Karpas-422 (cell line): ENCODE measurements at regions not wholly inside any gene's neighbourhood (a gene's known extent, or its start where the extent isn't known, plus 50 kb on each side); places are given as distances from the start of the nearest gene placed in this dataset.

ENCODE experiments used
- DNase-seq: peaks from one replicate; pipeline ENCODE4 v3.0.0-alpha.2; 2015
- H2AFZ ChIP-seq: fragments of 200-600 bp; sonication (generic); 2 replicates; pipeline ENCODE4 v1.6.1; 2014; ENCODE audit warnings: antibody characterized with exemption, low read length, mixed read lengths
- H3K27ac ChIP-seq: fragments of 200-600 bp; sonication (generic); 2 replicates; pipeline ENCODE4 v1.5.1; 2014; ENCODE audit warnings: mild to moderate bottlenecking, low read length, moderate library complexity
- H3K27me3 ChIP-seq: fragments of 200-600 bp; sonication (generic); 2 replicates; pipeline ENCODE4 v1.6.1; 2014; ENCODE audit warnings: low read length, mixed read lengths
- H3K36me3 ChIP-seq: fragments of 200-600 bp; sonication (generic); 2 replicates; pipeline ENCODE4 v1.6.1; 2014; ENCODE audit warnings: low read length, mixed read lengths; ENCODE audit not compliant: insufficient read depth
- H3K4me1 ChIP-seq: fragments of 200-600 bp; sonication (generic); 2 replicates; pipeline ENCODE4 v1.6.1; 2014; ENCODE audit warnings: mild to moderate bottlenecking, low read length, mixed read lengths
- H3K4me2 ChIP-seq: fragments of 200-600 bp; sonication (generic); 2 replicates; pipeline ENCODE4 v1.6.1; 2014; ENCODE audit warnings: low read length, low read depth, mild to moderate bottlenecking; ENCODE audit not compliant: poor library complexity, severe bottlenecking
- H3K4me3 ChIP-seq: fragments of 200-600 bp; sonication (generic); 2 replicates; pipeline ENCODE4 v1.5.1; 2014; ENCODE audit warnings: mild to moderate bottlenecking, antibody characterized with exemption, low read length, mixed read lengths
- H3K79me2 ChIP-seq: fragments of 200-600 bp; sonication (generic); 2 replicates; pipeline ENCODE4 v1.6.1; 2014; ENCODE audit warnings: mild to moderate bottlenecking, low read length, mixed read lengths
- H3K9ac ChIP-seq: fragments of 200-600 bp; sonication (generic); 2 replicates; pipeline ENCODE4 v1.6.0; 2014; ENCODE audit warnings: low read length
- H3K9me2 ChIP-seq: fragments of 200-600 bp; sonication (generic), shearing (Covaris generic); replicated peaks from 2 replicates; pipeline ENCODE4 v1.6.0; 2014; ENCODE audit warnings: mild to moderate bottlenecking, low read length, moderate library complexity; ENCODE audit not compliant: insufficient read depth
- H3K9me3 ChIP-seq: fragments of 300-700, 200-600 bp; sonication (generic); 2 replicates; pipeline ENCODE4 v1.6.1; 2014; ENCODE audit warnings: low read length, mixed read lengths
- H4K20me1 ChIP-seq: fragments of 200-600 bp; sonication (generic); 2 replicates; pipeline ENCODE4 v1.6.1; 2014; ENCODE audit warnings: mild to moderate bottlenecking, antibody characterized with exemption, low read length, low read depth; ENCODE audit not compliant: insufficient read depth

DNA sequence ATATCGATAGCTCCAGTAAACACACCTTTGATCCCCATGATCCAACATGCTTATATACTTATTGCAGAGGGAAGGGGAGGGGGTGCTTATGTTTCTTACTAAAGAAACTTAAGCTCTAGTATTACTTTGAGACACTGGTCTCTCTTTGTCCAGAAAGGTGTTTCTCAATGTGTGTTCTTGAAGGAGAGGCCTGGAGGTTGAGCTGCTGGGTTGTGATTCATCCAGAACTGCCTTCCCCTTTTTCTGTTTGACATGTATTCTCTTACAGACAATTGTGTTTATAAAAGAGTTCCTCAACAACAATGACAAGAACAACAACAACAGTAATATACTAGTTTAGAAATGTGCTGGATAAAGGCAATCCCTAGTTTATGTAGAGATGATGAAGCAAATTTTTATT, 516.0 kb upstream of the FAM98A start:
- H3K4me3 ChIP-seq: no peak overlapping the region
- no peaks in the 10 kb centered on the region for H3K9me2 ChIP-seq
- DNase-seq: no peak
- H2AFZ ChIP-seq: no peak overlapping the region
- no peaks in the 10 kb centered on the region for H3K79me2 ChIP-seq
- H3K27me3 ChIP-seq: no peaks in the 10 kb centered on the region
- no peak overlapping the region for H3K9ac ChIP-seq
- H4K20me1 ChIP-seq: no peaks in the 10 kb centered on the region
- no peak overlapping the region for H3K4me2 ChIP-seq
- H3K27ac ChIP-seq: no peak overlapping the region
- H3K36me3 ChIP-seq: no peaks in the 10 kb centered on the region
- H3K4me1 ChIP-seq: no peaks in the 10 kb centered on the region
- no peaks in the 10 kb centered on the region for H3K9me3 ChIP-seq

DNA sequence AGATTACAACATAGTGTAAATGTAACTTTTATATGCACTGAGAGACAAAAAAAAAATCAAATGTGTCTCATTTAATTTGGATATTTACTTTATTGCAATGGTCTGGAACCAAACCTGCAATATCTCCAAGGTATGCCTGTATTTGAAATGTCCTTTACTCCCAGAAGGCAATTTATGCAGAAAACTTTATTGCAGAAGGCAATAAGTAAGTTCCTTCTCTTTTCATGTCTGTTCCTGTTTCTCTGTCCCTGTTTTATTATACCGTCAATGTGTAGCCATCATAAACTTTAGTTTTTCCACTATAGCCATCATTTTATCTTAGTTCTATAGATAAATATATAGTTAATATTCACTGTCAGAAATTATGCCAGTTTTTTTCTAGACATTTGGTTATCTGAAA, 513.1 kb upstream of the FAM98A start:
- no peaks in the 10 kb centered on the region for H4K20me1 ChIP-seq
- no peaks in the 10 kb centered on the region for H3K9me2 ChIP-seq
- H3K79me2 ChIP-seq: no peaks in the 10 kb centered on the region
- H3K9ac ChIP-seq: no peak overlapping the region
- H3K27ac ChIP-seq: no peak overlapping the region
- no peak for DNase-seq
- no peaks in the 10 kb centered on the region for H3K27me3 ChIP-seq
- no peaks in the 10 kb centered on the region for H3K9me3 ChIP-seq
- no peak overlapping the region for H2AFZ ChIP-seq
- no peaks in the 10 kb centered on the region for H3K4me1 ChIP-seq
- no peak overlapping the region for H3K4me3 ChIP-seq
- no peaks in the 10 kb centered on the region for H3K36me3 ChIP-seq
- H3K4me2 ChIP-seq: no peak overlapping the region

DNA sequence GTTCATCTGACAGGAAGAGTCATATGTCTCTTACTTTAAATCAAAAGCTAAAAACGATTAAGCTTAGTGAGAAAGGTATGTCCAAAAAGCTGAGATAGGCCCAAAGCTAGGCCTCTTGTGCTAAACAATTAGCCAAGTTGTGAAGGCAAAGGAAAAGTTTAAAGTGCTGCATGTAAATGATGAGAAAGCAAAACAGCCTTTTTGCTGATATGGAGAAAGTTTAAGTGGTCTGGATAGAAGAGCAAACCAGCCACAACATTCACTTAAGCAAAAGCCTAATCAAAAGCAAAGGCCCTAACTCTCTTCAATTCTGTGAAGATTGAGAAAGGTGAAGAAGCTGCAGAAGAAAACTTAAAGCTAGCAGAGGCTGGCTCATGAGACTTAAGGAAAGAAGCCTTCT, 511.3 kb upstream of the FAM98A start:
- no peaks in the 10 kb centered on the region for H3K79me2 ChIP-seq
- no peaks in the 10 kb centered on the region for H3K9me3 ChIP-seq
- no peak for DNase-seq
- no peak overlapping the region for H3K4me2 ChIP-seq
- no peaks in the 10 kb centered on the region for H3K9me2 ChIP-seq
- H4K20me1 ChIP-seq: no peaks in the 10 kb centered on the region
- no peaks in the 10 kb centered on the region for H3K36me3 ChIP-seq
- no peak overlapping the region for H2AFZ ChIP-seq
- H3K27ac ChIP-seq: no peak overlapping the region
- H3K4me3 ChIP-seq: no peak overlapping the region
- no peaks in the 10 kb centered on the region for H3K27me3 ChIP-seq
- no peak overlapping the region for H3K9ac ChIP-seq
- H3K4me1 ChIP-seq: no peaks in the 10 kb centered on the region

DNA sequence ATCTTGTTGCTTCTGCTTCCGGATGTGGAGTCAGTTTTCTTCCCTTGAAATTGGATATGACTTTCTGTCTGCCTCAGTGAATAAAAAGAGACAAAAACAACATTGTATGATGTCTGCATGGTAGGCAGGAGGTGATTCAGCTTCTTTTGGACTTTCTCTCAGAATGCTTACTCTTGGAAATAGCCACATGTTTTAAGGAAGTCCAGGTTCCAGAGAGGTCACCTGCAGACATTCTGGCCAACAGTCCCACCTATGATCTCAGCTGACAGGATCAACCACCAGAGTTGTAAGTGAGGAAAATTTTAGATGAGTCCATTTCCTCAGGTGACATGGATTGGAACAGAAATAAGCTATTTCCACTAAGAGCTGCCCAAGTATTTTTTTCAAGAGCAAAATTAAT, 508.7 kb upstream of the FAM98A start:
- no peak for DNase-seq
- Histone ChIP-seq H3K4me2 (no peak overlapping the region), H3K79me2 (no peaks in the 10 kb centered on the region), H3K4me3 (no peak overlapping the region), H4K20me1 (no peaks in the 10 kb centered on the region), H3K4me1 (no peaks in the 10 kb centered on the region), H3K9me2 (no peaks in the 10 kb centered on the region), H3K27me3 (no peaks in the 10 kb centered on the region), H2AFZ (no peak overlapping the region), H3K9me3 (no peaks in the 10 kb centered on the region), H3K27ac (no peak overlapping the region), H3K36me3 (no peaks in the 10 kb centered on the region), H3K9ac (no peak overlapping the region)

DNA sequence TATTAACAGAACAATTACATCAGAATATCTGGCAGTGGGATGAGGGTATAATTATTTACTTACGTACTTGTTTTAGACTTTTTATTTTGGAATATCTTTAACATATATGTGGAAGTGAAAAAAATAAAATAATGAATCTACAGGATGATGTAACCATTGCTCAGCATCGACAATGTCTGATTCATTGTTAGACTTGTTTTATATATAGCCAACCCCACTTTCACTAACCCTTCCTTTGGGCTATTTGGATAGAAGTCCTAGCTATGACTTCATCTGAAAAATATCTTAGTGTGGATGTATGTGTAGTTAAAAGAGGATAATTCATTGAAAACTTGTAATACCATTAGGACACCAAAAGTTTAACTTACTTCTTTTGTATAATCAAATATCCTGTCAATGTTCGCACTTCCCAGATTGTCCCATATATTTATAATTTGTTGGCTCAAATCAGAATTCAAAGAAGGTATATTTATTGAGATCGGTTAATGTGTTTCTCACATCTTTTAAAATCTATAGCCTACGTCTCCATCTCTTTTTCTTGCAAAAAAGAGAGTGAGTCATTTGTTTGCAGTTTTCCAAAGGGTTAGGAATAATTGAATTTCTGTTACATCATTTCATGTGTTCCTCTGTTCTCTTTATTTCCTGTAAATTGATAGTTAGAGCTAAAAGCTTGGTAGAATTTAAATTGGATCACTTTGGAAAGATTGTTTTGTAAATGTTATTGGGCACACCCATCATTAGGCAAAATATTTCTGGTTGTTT, 506.1 kb upstream of the FAM98A start:
- H3K4me2 ChIP-seq: no peak overlapping the region
- no peaks in the 10 kb centered on the region for H3K9me2 ChIP-seq
- no peak overlapping the region for H3K4me3 ChIP-seq
- H2AFZ ChIP-seq: no peak overlapping the region
- no peaks in the 10 kb centered on the region for H4K20me1 ChIP-seq
- no peak overlapping the region for H3K27ac ChIP-seq
- no peak overlapping the region for H3K9ac ChIP-seq
- H3K9me3 ChIP-seq: no peaks in the 10 kb centered on the region
- no peak for DNase-seq
- no peaks in the 10 kb centered on the region for H3K79me2 ChIP-seq
- no peaks in the 10 kb centered on the region for H3K36me3 ChIP-seq
- H3K27me3 ChIP-seq: no peaks in the 10 kb centered on the region
- no peaks in the 10 kb centered on the region for H3K4me1 ChIP-seq

DNA sequence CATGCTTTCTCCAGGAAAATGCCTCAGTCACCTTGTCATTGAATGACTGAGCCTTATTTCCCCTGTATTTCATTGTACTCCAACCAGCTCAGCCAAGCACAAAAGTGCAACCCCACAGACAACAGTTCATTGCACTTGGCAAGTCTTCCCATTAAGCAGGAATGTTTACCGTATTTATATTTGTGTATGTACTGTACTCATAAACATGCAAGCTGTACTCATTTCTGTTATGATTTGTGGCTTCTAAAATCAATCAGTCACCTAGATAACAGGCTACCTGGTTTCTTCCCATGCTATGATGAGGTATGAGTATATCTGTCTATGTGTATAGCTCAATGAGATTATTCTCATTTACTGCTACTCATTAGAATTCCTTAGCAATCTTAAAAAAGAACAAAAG, 505.5 kb upstream of the FAM98A start:
- no peaks in the 10 kb centered on the region for H3K79me2 ChIP-seq
- no peaks in the 10 kb centered on the region for H3K4me1 ChIP-seq
- H4K20me1 ChIP-seq: no peaks in the 10 kb centered on the region
- H3K9ac ChIP-seq: no peak overlapping the region
- no peak overlapping the region for H2AFZ ChIP-seq
- no peaks in the 10 kb centered on the region for H3K36me3 ChIP-seq
- H3K4me2 ChIP-seq: no peak overlapping the region
- no peaks in the 10 kb centered on the region for H3K27me3 ChIP-seq
- H3K9me2 ChIP-seq: no peaks in the 10 kb centered on the region
- H3K9me3 ChIP-seq: no peaks in the 10 kb centered on the region
- H3K27ac ChIP-seq: no peak overlapping the region
- no peak for DNase-seq
- H3K4me3 ChIP-seq: no peak overlapping the region

DNA sequence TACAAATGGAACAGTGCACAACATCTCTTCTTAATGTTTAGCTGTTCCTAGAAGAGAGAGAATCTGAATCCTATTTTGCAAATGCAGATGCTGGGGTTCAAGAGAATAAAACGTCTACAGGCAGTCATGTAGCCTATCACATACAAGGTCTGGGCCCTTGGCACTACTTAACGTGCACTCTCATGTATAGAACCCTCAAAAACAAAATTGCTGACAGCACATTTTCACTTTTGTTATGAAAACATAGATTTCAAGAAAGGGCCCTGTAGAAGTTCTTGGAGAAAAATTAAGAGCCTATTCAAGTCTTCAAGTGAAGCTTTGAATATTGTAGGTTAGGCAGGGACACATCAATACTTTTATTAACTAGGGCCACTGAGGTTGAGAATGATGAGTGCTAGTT, 504.3 kb upstream of the FAM98A start:
- Histone ChIP-seq H3K4me2 (no peak overlapping the region), H3K9me3 (no peaks in the 10 kb centered on the region), H3K9ac (no peak overlapping the region), H3K9me2 (no peaks in the 10 kb centered on the region), H4K20me1 (no peaks in the 10 kb centered on the region), H3K27ac (no peak overlapping the region), H2AFZ (no peak overlapping the region), H3K4me3 (no peak overlapping the region), H3K4me1 (no peaks in the 10 kb centered on the region), H3K79me2 (no peaks in the 10 kb centered on the region), H3K36me3 (no peaks in the 10 kb centered on the region), H3K27me3 (no peaks in the 10 kb centered on the region)
- no peak for DNase-seq

DNA sequence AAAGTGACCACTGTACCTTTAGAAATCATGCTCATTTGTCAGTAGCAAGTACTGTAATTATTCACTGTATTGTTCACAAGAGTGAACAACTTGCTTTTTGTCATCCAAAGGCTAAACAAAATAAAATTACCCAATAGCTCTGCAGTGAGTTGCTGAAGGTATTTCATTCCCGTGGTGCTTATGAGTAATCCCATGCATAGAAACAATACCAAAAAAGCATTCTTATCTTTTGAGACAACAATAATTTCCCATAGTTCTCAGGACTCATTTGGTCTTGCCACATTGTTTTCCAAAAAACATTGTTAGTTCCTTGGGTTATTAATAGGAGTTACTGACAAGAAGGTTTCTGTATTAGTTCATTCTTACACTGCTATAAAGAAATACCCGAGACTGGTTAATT, 503.2 kb upstream of the FAM98A start:
- H3K9me2 ChIP-seq: no peaks in the 10 kb centered on the region
- H3K27me3 ChIP-seq: no peaks in the 10 kb centered on the region
- H3K4me3 ChIP-seq: no peak overlapping the region
- H3K9me3 ChIP-seq: no peaks in the 10 kb centered on the region
- no peak overlapping the region for H2AFZ ChIP-seq
- no peaks in the 10 kb centered on the region for H3K79me2 ChIP-seq
- no peaks in the 10 kb centered on the region for H4K20me1 ChIP-seq
- H3K9ac ChIP-seq: no peak overlapping the region
- H3K4me2 ChIP-seq: no peak overlapping the region
- no peak overlapping the region for H3K27ac ChIP-seq
- H3K4me1 ChIP-seq: no peaks in the 10 kb centered on the region
- no peak for DNase-seq
- H3K36me3 ChIP-seq: no peaks in the 10 kb centered on the region

DNA sequence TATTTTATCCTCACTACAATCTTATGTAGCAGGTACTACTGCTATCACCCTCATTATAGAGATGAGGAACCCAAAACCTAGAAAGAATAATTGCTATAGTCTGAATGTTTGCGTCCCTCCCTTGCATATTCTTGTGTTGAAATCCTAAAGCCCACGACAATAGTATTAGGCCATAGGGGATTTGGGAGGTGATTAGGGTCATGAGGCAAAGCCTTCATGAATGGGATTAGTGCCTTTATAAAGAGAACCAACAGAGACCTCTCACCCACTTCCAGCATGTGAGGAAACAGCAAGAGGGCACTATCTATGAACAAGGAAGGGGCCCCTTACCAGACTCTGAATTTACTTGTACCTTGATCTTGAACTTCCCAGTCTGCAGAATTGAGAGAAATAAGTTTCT, 500.3 kb upstream of the FAM98A start:
- H3K9me2 ChIP-seq: no peaks in the 10 kb centered on the region
- H3K4me1 ChIP-seq: no peaks in the 10 kb centered on the region
- H3K27me3 ChIP-seq: no peaks in the 10 kb centered on the region
- H4K20me1 ChIP-seq: no peaks in the 10 kb centered on the region
- H3K4me3 ChIP-seq: no peak overlapping the region
- no peak overlapping the region for H3K27ac ChIP-seq
- H3K9me3 ChIP-seq: no peaks in the 10 kb centered on the region
- no peak overlapping the region for H2AFZ ChIP-seq
- no peaks in the 10 kb centered on the region for H3K79me2 ChIP-seq
- DNase-seq: no peak
- H3K9ac ChIP-seq: no peak overlapping the region
- H3K4me2 ChIP-seq: no peak overlapping the region
- H3K36me3 ChIP-seq: no peaks in the 10 kb centered on the region
